ENCODE measurements at regions not wholly inside any gene's neighbourhood (a gene's known extent, or its start where the extent isn't known, plus 50 kb on each side); places are given as distances from the start of the nearest gene placed in this dataset.

DNA sequence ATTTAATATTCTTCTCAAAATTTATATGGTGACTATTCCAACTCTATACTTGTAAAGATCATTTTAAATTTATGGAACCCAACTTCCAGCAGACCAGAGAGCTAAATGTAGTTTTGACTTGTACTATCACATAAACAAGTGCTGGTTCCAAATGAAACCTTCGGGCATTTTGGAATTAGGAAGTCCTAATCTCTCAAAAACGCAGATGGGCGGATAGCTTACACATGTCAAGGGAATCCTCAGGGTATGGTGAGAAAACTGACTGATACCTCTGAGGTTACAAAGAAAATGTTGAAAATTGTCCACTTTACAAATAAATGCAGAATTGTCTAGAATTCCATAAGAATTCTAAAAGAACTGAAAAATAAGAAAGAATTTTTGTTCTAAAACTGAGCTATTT is 224.1 kb downstream of the SS18 start:
- no peak overlapping the region for H3K4me2 ChIP-seq (ENCODE audit: low read depth, low read length, poor library complexity, severe bottlenecking)
- no peaks in the 10 kb centered on the region for H3F3A ChIP-seq (ENCODE audit: low read depth)
- H3K27me3 ChIP-seq (ENCODE audit: insufficient read depth, low read length, poor library complexity, severe bottlenecking) = peaks cover 57% of the 10 kb centered on the region
- no peaks in the 10 kb centered on the region for H3K9me3 ChIP-seq (ENCODE audit: insufficient read depth, low read depth, low read length)
- H3K4me1 ChIP-seq (ENCODE audit: insufficient read depth, low read length, poor library complexity, severe bottlenecking) = no peaks in the 10 kb centered on the region
- H4K20me1 ChIP-seq (ENCODE audit: insufficient read depth, low read length, poor library complexity, severe bottlenecking) = no peaks in the 10 kb centered on the region
- H3K4me3 ChIP-seq (ENCODE audit: low read length, poor library complexity, severe bottlenecking) = no peak overlapping the region
- H3K36me3 ChIP-seq (ENCODE audit: insufficient read depth, low read length) = no peaks in the 10 kb centered on the region
- no peaks in the 10 kb centered on the region for H3K79me2 ChIP-seq (ENCODE audit: insufficient read depth, low read length)
- no peaks in the 10 kb centered on the region for H3K9me2 ChIP-seq (replicated peaks; ENCODE audit: low read depth, low read length)
- TF ChIP-seq, protein P1, sequence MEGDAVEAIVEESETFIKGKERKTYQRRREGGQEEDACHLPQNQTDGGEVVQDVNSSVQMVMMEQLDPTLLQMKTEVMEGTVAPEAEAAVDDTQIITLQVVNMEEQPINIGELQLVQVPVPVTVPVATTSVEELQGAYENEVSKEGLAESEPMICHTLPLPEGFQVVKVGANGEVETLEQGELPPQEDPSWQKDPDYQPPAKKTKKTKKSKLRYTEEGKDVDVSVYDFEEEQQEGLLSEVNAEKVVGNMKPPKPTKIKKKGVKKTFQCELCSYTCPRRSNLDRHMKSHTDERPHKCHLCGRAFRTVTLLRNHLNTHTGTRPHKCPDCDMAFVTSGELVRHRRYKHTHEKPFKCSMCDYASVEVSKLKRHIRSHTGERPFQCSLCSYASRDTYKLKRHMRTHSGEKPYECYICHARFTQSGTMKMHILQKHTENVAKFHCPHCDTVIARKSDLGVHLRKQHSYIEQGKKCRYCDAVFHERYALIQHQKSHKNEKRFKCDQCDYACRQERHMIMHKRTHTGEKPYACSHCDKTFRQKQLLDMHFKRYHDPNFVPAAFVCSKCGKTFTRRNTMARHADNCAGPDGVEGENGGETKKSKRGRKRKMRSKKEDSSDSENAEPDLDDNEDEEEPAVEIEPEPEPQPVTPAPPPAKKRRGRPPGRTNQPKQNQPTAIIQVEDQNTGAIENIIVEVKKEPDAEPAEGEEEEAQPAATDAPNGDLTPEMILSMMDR (conservative IDR thresholded peaks at IDR 0.05; ENCODE audit: low read length) = no peak
- no peak for TF ChIP-seq EZH2phosphoT487 (IDR thresholded peaks at IDR 0.05; ENCODE audit: borderline replicate concordance)
- no peak overlapping the region for H2AFZ ChIP-seq (ENCODE audit: low read length)
- no peak overlapping the region for H3K9ac ChIP-seq (ENCODE audit: low read depth, low read length, poor library complexity, severe bottlenecking)

DNA sequence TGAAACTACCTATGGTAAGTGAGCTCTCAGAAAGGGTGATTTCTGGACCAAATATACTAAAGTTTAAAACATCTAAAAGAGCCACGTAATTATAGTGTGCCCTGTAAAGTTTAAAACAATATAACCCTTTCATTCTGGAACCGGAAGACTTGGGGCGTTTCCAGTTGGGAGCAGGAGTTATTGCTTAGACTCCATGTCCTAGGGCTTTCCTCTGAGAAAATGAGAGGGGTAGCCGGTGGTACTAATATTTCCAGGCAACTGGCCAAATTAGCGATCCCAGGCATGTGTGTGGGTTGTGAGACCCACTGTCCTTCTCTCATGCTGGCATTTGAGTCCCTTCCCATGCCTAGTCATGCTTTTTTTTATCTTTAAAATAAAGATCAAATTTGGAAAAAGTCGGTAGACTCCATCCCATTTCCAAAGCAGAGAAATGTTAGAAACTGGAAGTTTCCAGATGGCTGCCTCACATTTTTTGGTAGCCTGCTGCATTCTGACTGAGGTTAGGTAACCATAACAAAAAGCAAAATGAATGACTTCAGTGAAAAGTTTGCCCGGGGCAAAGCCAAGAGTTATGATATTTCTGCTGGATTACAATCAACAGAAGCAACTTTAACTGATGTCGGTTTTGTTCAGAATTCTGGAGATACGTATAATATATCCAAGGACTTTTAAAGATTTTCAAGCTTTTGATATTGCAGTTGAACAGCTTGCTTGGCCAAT is 227.4 kb downstream of the SS18 start:
- no peaks in the 10 kb centered on the region for H3K9me2 ChIP-seq (replicated peaks; ENCODE audit: low read depth, low read length)
- H3K9me3 ChIP-seq (ENCODE audit: insufficient read depth, low read depth, low read length) = no peaks in the 10 kb centered on the region
- no peaks in the 10 kb centered on the region for H3K4me1 ChIP-seq (ENCODE audit: insufficient read depth, low read length, poor library complexity, severe bottlenecking)
- TF ChIP-seq EZH2phosphoT487 (IDR thresholded peaks at IDR 0.05; ENCODE audit: borderline replicate concordance) = no peak
- TF ChIP-seq, protein P1 (conservative IDR thresholded peaks at IDR 0.05; ENCODE audit: low read length) = no peak
- no peaks in the 10 kb centered on the region for H3K36me3 ChIP-seq (ENCODE audit: insufficient read depth, low read length)
- H3K4me3 ChIP-seq (ENCODE audit: low read length, poor library complexity, severe bottlenecking) = no peak overlapping the region
- H4K20me1 ChIP-seq (ENCODE audit: insufficient read depth, low read length, poor library complexity, severe bottlenecking) = no peaks in the 10 kb centered on the region
- no peaks in the 10 kb centered on the region for H3K79me2 ChIP-seq (ENCODE audit: insufficient read depth, low read length)
- no peak overlapping the region for H3K9ac ChIP-seq (ENCODE audit: low read depth, low read length, poor library complexity, severe bottlenecking)
- no peak overlapping the region for H3K4me2 ChIP-seq (ENCODE audit: low read depth, low read length, poor library complexity, severe bottlenecking)
- H2AFZ ChIP-seq (ENCODE audit: low read length) = no peak overlapping the region
- H3K27me3 ChIP-seq (ENCODE audit: insufficient read depth, low read length, poor library complexity, severe bottlenecking) = peaks cover 80% of the 10 kb centered on the region
- H3F3A ChIP-seq (ENCODE audit: low read depth) = no peaks in the 10 kb centered on the region

DNA sequence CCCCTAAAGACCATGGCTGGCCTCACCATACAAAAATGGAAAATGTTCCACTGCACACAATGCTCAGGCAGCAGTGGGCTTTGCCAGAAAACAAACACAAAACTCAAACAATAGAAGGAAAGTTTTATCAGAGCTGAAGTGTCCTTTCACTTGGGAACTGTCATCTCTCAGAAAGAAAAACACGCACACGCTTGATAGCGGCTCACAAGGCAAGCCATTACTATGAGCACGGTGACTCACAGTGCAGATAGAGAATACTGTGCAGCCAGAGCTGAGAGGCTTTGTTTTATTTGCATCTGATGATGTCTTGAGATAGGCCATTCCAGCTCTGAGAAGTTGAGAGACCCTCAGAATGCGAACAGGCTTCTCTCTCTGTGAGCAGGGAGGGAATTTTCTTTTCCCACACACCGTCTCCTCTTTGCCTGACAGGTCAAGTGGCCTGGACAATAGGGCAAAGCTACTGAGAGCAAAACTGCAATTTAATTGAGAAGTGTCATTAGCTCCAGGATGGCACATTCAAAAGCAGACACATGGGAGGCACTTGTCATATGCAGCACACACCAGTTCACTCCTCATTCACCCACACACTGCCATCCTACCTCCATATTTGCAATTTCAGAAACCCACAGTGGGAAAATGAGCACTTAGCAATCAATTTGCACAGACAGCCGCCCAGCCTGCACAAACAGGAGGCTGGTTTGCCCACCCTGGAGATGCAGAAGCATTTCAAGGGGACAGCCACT is 236.6 kb downstream of the SS18 start:
- no peaks in the 10 kb centered on the region for H4K20me1 ChIP-seq (ENCODE audit: insufficient read depth, low read length, poor library complexity, severe bottlenecking)
- no peaks in the 10 kb centered on the region for H3K79me2 ChIP-seq (ENCODE audit: insufficient read depth, low read length)
- no peak overlapping the region for H2AFZ ChIP-seq (ENCODE audit: low read length)
- H3K4me1 ChIP-seq (ENCODE audit: insufficient read depth, low read length, poor library complexity, severe bottlenecking) = no peaks in the 10 kb centered on the region
- no peaks in the 10 kb centered on the region for H3K36me3 ChIP-seq (ENCODE audit: insufficient read depth, low read length)
- H3K4me2 ChIP-seq (ENCODE audit: low read depth, low read length, poor library complexity, severe bottlenecking) = no peak overlapping the region
- H3F3A ChIP-seq (ENCODE audit: low read depth) = no peaks in the 10 kb centered on the region
- H3K9me2 ChIP-seq (replicated peaks; ENCODE audit: low read depth, low read length) = no peaks in the 10 kb centered on the region
- no peak overlapping the region for H3K4me3 ChIP-seq (ENCODE audit: low read length, poor library complexity, severe bottlenecking)
- peaks cover 100% of the 10 kb centered on the region for H3K27me3 ChIP-seq (ENCODE audit: insufficient read depth, low read length, poor library complexity, severe bottlenecking)
- TF ChIP-seq, protein P1 (conservative IDR thresholded peaks at IDR 0.05; ENCODE audit: low read length) = no peak
- TF ChIP-seq EZH2phosphoT487 (IDR thresholded peaks at IDR 0.05; ENCODE audit: borderline replicate concordance) = no peak
- no peak overlapping the region for H3K9ac ChIP-seq (ENCODE audit: low read depth, low read length, poor library complexity, severe bottlenecking)
- no peaks in the 10 kb centered on the region for H3K9me3 ChIP-seq (ENCODE audit: insufficient read depth, low read depth, low read length)

All from Loucy (cell line).